ENCODE measurements at regions not wholly inside any gene's neighbourhood (a gene's known extent, or its start where the extent isn't known, plus 50 kb on each side); places are given as distances from the start of the nearest gene placed in this dataset.

DNA sequence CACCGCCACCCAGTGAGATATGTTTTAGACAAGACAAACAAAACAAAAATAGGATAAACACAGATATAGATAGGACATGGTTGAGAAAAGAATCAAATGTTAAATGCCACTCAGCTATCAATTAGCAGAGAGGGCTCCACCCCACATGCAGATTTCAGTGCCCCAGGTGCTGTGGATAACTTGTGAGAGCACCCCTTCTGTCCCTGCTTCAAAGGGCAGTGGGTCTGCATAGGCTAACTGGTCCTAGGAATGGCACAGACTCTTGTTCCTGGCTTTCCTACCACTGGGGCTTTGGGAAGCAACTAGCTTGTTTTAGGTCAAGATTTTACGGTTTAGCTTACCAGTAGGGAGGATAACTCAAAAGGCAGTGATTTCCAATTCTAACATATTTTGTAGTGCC lies 460.3 kb downstream of the TSHZ3 start:
- no peak for ATAC-seq
- TF ChIP-seq, protein P1, sequence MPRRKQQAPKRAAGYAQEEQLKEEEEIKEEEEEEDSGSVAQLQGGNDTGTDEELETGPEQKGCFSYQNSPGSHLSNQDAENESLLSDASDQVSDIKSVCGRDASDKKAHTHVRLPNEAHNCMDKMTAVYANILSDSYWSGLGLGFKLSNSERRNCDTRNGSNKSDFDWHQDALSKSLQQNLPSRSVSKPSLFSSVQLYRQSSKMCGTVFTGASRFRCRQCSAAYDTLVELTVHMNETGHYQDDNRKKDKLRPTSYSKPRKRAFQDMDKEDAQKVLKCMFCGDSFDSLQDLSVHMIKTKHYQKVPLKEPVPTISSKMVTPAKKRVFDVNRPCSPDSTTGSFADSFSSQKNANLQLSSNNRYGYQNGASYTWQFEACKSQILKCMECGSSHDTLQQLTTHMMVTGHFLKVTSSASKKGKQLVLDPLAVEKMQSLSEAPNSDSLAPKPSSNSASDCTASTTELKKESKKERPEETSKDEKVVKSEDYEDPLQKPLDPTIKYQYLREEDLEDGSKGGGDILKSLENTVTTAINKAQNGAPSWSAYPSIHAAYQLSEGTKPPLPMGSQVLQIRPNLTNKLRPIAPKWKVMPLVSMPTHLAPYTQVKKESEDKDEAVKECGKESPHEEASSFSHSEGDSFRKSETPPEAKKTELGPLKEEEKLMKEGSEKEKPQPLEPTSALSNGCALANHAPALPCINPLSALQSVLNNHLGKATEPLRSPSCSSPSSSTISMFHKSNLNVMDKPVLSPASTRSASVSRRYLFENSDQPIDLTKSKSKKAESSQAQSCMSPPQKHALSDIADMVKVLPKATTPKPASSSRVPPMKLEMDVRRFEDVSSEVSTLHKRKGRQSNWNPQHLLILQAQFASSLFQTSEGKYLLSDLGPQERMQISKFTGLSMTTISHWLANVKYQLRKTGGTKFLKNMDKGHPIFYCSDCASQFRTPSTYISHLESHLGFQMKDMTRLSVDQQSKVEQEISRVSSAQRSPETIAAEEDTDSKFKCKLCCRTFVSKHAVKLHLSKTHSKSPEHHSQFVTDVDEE (CRISPR knock-in tag; IDR thresholded peaks at IDR 0.05), result no peak
- TF ChIP-seq, protein P2, sequence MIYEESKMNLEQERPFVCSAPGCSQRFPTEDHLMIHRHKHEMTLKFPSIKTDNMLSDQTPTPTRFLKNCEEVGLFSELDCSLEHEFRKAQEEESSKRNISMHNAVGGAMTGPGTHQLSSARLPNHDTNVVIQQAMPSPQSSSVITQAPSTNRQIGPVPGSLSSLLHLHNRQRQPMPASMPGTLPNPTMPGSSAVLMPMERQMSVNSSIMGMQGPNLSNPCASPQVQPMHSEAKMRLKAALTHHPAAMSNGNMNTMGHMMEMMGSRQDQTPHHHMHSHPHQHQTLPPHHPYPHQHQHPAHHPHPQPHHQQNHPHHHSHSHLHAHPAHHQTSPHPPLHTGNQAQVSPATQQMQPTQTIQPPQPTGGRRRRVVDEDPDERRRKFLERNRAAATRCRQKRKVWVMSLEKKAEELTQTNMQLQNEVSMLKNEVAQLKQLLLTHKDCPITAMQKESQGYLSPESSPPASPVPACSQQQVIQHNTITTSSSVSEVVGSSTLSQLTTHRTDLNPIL (CRISPR knock-in tag; IDR thresholded peaks at IDR 0.05; ENCODE audit: low read depth), result no peak

DNA sequence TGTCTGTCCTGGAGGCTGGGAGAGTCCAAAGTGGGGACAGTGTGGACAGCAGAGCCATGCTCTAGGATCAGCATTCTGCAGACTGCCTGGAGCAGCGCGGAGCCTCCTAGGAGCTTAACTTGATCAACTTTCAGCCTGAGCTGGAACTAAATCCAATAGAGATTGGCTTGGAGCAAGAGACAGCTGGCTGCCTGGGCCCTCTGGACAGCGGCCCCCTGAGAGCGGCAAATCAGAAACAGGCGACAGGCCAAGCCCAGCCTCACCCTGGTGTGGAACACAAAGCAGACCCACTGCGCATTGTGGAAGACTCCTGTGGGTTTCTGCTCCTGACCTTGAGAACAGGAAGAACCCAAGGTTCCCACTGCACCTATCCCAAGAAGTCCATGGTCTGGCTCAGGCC lies 462.2 kb downstream of the TSHZ3 start:
- ATAC-seq, result no peak
- TF ChIP-seq, protein P3, sequence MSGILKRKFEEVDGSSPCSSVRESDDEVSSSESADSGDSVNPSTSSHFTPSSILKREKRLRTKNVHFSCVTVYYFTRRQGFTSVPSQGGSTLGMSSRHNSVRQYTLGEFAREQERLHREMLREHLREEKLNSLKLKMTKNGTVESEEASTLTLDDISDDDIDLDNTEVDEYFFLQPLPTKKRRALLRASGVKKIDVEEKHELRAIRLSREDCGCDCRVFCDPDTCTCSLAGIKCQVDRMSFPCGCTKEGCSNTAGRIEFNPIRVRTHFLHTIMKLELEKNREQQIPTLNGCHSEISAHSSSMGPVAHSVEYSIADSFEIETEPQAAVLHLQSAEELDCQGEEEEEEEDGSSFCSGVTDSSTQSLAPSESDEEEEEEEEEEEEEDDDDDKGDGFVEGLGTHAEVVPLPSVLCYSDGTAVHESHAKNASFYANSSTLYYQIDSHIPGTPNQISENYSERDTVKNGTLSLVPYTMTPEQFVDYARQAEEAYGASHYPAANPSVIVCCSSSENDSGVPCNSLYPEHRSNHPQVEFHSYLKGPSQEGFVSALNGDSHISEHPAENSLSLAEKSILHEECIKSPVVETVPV (CRISPR knock-in tag; IDR thresholded peaks at IDR 0.05), result no peak
- TF ChIP-seq ARNTL (CRISPR knock-in tag; IDR thresholded peaks at IDR 0.05; ENCODE audit: borderline replicate concordance, low read depth), result no peak
- TF ChIP-seq SNAI2 (CRISPR knock-in tag; IDR thresholded peaks at IDR 0.05), result no peak
- no peak for TF ChIP-seq PPARA (CRISPR knock-in tag; IDR thresholded peaks at IDR 0.05; ENCODE audit: borderline replicate concordance)

DNA sequence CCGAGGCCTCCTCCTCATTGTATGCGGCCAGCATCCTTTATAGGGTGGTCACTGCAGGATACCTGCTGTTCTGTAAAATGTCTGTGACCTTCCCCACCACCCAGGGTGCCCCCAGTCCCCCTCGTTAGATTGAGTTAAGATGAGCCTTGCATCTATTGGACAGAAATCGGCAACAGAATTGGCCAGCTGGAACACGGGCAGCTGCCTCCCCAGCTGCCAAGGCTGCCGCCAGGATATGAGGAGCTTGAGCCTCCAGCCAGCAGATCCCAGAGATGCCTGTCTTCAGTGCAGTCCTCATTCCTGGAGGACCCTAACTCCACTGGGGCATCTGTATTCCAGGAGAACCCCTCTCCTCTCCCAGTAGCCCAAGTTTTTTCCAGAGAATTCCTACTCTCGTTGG lies 463.0 kb downstream of the TSHZ3 start:
- no peak for TF ChIP-seq ZNF8 (CRISPR knock-in tag; IDR thresholded peaks at IDR 0.05)
- TF ChIP-seq, protein P3 (CRISPR knock-in tag; IDR thresholded peaks at IDR 0.05), result no peak
- TF ChIP-seq ARNTL (CRISPR knock-in tag; IDR thresholded peaks at IDR 0.05; ENCODE audit: borderline replicate concordance, low read depth), result no peak
- TF ChIP-seq ZC3H10 (CRISPR knock-in tag; IDR thresholded peaks at IDR 0.05), result no peak
- no peak for TF ChIP-seq SNAI2 (CRISPR knock-in tag; IDR thresholded peaks at IDR 0.05)
- no peak for TF ChIP-seq ZNF70 (CRISPR knock-in tag; IDR thresholded peaks at IDR 0.05)
- no peak for TF ChIP-seq ZFP30 (CRISPR knock-in tag; IDR thresholded peaks at IDR 0.05)
- no peak for TF ChIP-seq ZFP3 (CRISPR knock-in tag; IDR thresholded peaks at IDR 0.05)
- TF ChIP-seq, protein P1 (CRISPR knock-in tag; IDR thresholded peaks at IDR 0.05), result no peak
- TF ChIP-seq, protein P2 (CRISPR knock-in tag; IDR thresholded peaks at IDR 0.05; ENCODE audit: low read depth), result no peak
- TF ChIP-seq PPARA (CRISPR knock-in tag; IDR thresholded peaks at IDR 0.05; ENCODE audit: borderline replicate concordance), result no peak
- TF ChIP-seq, protein P4, sequence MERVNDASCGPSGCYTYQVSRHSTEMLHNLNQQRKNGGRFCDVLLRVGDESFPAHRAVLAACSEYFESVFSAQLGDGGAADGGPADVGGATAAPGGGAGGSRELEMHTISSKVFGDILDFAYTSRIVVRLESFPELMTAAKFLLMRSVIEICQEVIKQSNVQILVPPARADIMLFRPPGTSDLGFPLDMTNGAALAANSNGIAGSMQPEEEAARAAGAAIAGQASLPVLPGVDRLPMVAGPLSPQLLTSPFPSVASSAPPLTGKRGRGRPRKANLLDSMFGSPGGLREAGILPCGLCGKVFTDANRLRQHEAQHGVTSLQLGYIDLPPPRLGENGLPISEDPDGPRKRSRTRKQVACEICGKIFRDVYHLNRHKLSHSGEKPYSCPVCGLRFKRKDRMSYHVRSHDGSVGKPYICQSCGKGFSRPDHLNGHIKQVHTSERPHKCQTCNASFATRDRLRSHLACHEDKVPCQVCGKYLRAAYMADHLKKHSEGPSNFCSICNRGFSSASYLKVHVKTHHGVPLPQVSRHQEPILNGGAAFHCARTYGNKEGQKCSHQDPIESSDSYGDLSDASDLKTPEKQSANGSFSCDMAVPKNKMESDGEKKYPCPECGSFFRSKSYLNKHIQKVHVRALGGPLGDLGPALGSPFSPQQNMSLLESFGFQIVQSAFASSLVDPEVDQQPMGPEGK (CRISPR knock-in tag; IDR thresholded peaks at IDR 0.05; ENCODE audit: borderline replicate concordance), result no peak
- no peak for ATAC-seq

All from SK-N-SH treated with all-trans-retinoic acid at 6 μM for 48 hours (cell line).